GM12864 (cell line): ENCODE measurements at regions not wholly inside any gene's neighbourhood (a gene's known extent, or its start where the extent isn't known, plus 50 kb on each side); places are given as distances from the start of the nearest gene placed in this dataset.
A peak's percentile ranks its signal among the peaks of the same experiment; 100 is the strongest.

Experiments used
- DNase-seq: peaks from one replicate; pipeline ENCODE4 v3.0.0-alpha.2; 2011; ENCODE audit warnings: low read depth
- H3K4me3 ChIP-seq: 2 replicates; pipeline ENCODE4 v1.5.1; 2011; ENCODE audit warnings: mild to moderate bottlenecking, low read depth, low read length, control low read depth
- CTCF ChIP-seq: IDR thresholded peaks from 2 replicates; pipeline ENCODE4 v1.5.1; 2011; ENCODE audit warnings: low read depth, mild to moderate bottlenecking, moderate library complexity, low read length, control low read depth, inconsistent platforms; ENCODE audit errors: missing control alignments

- H3K4me3 ChIP-seq, result peak overlapping the region; percentile 7; the same call in 1 of the 2 replicates
- TF ChIP-seq CTCF, result no peak
- DNase-seq, result peak; percentile 38
Observed at GRCh38 chr18:11511434-11512095, 97.8 kb upstream of the SLC35G4 start.

DNA sequence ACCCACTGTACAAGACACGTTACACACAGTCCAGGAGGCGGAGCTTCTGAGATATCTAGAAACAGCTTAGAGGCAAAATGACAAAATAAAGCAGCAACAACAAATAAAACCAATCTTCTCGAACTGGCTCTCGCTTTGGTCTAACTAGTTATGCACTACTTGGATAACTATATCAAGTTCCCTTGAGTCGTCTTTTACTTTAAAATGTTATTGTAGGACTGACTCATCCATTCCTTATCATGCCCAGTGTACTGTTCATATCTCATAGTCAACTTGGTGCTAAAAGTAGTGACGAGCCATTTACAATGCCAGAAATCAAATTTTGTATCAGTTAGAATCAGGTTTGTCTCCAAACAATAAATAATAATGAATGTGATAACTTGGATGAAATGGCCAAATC is 102.5 kb upstream of the SLC35G4 start:
- no peak for DNase-seq
- TF ChIP-seq CTCF, result no peak
- no peak overlapping the region for H3K4me3 ChIP-seq

DNA sequence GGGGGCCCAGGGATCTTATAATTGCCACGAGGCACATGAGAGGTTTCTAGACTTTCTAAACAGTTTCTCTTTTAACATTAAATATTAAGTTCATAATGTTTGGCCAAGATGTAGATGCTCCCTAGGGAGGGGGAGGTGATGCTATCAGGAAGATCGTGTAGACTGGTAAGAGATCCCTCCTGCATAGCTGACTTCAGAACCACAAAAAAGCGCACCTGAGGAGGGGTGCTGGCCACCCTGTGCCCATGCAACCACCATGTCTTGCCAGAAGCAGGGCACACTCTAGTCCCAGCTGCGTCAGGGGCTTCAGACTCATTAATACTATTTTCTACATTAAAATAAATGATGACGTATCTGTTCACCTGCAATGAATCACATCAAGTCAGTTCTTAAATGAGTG is 103.4 kb upstream of the SLC35G4 start:
- no peak for TF ChIP-seq CTCF
- no peak for DNase-seq
- no peak overlapping the region for H3K4me3 ChIP-seq

DNA sequence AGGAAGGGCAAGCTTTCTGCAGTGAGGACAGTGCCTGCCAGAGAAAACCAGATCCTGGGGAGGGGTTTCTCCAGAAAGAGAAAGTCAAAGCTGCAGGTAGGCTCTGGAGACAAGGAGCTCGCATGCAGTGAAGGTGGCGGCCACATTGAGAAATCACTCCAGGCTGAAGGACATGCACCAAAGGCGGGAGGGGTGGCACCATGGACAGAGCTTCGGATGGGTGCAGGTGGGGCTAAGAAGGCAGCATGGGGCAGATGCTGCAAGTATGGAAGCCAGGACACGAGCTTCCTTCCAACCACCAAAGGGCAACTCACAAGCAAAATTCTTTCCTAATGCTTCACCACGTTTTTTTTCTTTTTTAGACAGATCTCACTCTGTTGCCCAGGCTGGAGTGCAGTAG is 104.4 kb upstream of the SLC35G4 start:
- no peak for TF ChIP-seq CTCF
- no peak overlapping the region for H3K4me3 ChIP-seq
- DNase-seq, result no peak

DNA sequence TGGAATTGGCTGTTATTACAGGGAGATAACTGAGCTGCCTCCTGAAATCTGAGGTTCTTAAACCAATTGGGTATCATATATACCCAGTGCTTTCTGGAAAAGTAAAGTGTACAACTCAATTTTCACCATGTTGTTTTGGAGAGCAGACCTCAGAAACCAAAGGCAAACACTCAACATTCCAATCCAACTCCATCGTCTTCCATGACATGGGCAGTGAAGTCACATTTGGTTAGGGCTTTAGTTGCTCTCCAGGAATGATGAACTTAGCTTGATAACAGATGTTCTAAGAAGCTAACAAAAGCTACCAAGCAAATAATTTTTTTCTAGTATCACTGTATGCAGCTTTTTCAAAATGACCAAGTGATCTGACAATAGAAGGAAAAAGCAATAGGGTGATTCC is 107.0 kb upstream of the SLC35G4 start:
- no peak for TF ChIP-seq CTCF
- no peak for DNase-seq

GRCh38 chr18:11501352-11501751 is 108.0 kb upstream of the SLC35G4 start:
- no peak for TF ChIP-seq CTCF
- no peak for DNase-seq
- no peak overlapping the region for H3K4me3 ChIP-seq

More for the DNA sequence above, 107.0 kb upstream of the SLC35G4 start:
- H3K4me3 ChIP-seq, result no peak overlapping the region
